EL (cell line): ENCODE measurements at regions not wholly inside any gene's neighbourhood (a gene's known extent, or its start where the extent isn't known, plus 50 kb on each side); places are given as distances from the start of the nearest gene placed in this dataset.

Source experiments
- DNase-seq: peaks from one replicate; pipeline ENCODE4 v3.0.0-alpha.2; 2016

DNA sequence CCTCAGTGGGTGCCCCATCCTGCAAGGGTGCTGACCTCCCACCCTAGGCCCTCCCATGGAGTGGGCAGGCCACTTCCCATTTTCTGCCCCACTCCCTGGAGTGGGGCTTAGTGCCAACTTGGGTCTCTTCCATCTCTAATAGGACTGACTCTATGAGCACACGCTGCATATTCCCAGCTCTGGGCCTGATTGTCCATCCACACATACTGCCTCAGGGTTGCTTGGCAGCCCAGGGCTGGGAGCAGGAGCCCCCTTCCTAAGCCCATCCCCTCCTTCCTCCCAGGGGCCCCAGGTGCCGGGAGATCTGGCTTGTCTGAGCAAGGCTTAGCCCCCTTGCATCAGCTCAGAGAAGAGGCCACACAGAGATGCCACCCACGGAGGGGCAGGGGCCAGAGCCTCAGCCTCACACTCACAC is 55.1 kb downstream of the PJA1 start:
- DNase-seq = no peak

GRCh38 chrX:69109706-69110105 is 55.5 kb downstream of the PJA1 start:
- peak; percentile 90 for DNase-seq

DNA sequence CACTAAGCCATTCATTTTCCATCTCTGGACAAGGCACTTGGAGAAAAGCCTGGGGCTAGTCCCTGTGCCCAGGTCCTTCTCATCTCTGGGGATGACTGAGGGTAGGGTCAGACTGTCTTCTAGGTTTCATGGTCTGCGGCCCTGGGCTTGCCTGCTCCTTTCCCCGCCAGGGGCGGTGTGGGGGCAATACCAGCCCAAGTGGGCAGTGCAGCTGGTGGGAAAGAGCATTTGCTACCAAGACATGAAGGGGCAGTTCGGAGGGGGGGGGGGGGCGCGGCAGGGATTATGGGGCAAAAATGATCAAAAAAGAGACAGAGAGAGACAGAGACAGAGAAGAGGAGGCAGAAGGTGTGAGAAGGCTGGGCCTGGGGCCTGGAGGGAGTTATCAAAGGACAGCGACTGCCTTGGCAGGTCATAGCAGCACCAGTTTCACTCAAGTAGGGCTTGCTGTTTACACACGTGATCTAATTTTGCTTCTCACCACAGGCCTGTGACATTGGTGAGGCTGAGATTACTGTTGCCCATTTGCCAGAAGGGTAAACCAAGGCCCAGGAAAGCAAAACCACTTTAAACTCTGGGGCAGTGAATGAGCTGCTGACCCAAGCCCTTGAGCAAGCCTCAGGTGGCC is 56.1 kb downstream of the PJA1 start:
- no peak for DNase-seq

DNA sequence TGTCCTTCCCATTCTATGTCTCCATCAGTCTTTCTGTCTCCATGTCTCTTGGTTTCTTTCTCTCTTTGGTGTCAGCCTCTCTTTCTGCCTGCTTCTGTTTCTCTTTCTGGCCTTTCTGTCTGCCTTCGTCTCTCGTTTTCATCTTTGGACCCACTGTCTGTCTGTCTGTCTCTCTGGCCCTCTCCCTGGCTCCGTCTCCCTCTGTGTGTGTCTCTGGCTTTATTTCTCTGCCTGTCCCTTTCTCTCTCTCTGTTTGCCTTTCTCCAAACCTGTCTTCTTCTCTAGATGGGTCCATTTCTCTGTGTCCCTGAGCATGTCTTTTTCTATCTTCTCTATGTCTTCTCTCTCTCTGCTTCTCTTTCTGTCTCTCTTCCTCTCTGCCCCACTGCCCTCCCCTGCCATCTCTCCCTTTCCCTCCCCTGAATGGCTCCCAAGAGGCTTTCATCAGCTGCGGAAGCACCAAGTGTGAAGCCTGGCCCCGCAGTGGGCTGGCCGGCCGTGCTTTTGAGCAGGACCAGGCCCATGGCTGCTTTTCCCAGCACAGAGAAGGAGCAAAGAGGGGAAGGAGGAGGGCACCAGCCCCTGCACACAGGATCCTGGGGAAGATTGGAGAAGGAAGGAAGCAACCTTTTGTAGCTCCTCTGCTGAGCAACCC is 57.4 kb downstream of the PJA1 start:
- DNase-seq = no peak

GRCh38 chrX:69107231-69107739 is 58.0 kb downstream of the PJA1 start:
- no peak for DNase-seq

DNA sequence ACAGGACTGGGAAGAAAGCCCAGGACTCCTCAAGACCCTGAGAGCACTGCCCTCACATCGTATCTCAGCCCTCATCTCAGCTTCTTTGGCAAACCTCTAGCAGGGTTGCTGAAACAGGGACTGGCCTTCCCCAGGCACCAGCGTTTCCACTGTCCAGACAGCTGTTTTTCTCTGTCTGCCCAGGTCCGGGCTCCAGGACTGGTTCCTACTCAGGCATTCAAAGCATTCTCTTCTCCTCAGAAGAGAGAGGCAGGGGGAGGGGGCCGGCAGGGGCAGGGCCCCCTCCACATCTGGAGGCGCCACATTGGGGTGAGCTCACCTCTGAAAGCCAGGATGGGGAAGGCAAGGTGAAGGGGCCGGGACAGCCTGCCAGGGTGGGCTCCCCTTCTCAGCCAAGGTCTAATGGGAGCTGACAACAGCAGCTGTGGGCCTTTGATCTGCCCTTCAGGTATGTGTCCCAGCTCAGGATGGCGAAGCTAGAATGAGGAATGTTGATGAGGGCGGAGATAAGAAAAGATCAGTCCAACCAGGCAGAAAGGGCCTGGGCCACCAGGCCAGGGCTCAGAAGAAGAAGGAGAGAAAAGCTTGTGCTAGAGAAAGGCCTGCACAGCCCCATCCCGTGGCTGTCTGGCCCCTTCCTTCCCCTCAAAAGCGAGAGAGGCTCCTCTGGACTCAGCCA is 60.4 kb downstream of the PJA1 start:
- no peak for DNase-seq

- DNase-seq = no peak
Measured at GRCh38 chrX:69103539-69103938, 61.7 kb downstream of the PJA1 start.

DNA sequence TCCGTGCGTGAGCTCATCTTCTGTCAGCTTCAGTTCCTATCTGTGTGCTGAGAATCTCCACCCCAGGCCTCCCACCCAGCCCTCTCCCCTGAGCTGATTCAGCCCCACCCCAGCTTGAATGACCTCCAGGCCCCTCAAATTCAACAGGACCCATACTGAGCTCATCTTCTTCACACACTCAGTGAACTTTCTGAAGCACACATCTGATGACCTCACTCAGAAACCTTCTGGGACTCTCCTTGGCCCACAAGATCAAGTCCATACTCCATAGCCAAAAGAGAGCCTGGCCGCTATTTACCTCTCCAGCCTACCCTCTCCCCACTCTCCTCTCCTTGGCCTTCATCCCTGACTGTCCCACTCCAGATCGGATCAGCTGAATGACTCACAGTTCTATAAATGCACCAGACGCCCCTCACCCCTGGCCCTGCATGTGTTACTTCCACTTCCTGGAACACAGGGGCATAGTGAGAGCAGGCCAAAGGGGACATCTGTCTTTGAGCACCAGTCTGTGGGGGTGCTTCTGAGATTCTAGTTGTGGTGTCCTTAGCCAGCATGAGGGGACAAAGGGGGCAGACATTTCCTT is 62.5 kb downstream of the PJA1 start:
- DNase-seq = no peak

- DNase-seq = no peak
Measured at GRCh38 chrX:69101683-69102251, 63.5 kb downstream of the PJA1 start.

DNA sequence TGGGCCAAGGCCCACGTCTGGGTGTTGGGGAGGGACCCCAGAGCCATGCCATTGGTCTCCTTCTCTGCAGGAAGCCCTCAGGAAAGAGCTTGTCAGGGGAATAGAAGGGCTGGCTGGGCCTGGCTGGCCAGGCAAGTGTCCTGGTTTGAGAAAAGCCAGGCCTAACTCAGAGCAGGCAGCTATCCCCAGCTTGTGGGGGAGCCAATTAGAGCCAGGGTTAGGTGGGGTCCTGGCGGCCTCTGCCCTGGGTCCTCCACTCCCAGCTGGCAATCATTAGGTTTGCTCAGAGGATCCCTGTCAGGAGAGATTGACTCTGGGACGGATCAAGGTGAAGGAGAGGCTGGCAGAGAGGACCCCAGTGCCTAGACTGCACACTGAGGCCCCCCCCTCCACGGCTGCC is 64.8 kb downstream of the PJA1 start:
- DNase-seq = no peak

GRCh38 chrX:69097451-69098236 is 67.6 kb downstream of the PJA1 start:
- DNase-seq = no peak

DNA sequence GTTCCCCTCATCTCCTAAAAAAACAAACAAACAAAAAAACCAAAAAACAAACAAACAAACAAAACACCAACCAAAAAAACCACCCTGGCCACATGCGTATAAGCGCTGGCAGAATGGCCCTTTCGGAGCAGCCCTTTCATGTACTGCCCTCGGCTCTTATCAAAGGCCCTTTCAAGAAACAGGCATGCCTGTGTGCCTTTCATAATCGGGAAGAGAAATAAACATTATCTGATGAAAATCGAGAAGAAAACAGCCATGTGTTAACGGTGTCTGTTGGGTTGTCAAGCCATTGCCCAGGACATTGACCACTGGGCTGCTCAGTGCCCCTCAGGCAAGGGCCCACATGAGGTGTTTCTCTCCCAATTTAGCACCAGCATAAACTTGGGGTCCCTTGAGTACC is 68.3 kb downstream of the PJA1 start:
- no peak for DNase-seq

DNA sequence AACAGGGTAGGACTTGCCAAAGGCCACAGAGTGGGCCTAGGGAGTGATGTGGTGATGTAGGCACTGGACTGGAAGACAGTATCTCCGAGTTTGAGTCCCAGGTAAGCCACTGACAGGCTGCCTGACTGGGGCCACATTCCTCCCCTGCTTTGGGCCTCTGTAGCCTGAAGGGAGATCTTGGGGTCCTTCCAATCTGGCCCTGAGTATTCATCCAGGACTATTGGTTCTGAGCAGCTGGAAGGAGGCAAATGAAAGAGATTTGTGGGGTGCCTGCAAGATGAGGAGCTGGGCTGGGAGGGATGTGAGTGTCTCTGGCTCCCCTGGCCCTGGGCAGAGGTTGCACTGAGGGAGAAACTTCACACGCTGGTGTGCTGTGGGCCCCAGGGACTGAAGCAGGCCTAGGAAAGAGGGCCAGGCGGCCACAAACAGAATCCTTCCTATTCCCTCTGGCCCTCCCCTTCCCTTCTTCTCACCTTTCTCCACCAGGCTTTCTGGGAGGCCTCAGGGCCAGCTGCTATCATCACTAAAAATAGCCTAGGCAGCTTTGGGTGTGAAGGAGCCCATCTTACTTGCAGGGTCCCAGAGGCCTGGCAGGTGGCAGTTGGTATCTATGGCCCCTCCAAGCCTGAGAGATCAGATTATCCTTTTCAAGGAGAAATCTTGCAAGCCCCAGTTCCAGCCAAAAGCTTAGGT is 70.1 kb downstream of the PJA1 start:
- DNase-seq = no peak

- DNase-seq = peak; percentile 45
Measured at GRCh38 chrX:69093960-69094871, 71.0 kb downstream of the PJA1 start.

DNA sequence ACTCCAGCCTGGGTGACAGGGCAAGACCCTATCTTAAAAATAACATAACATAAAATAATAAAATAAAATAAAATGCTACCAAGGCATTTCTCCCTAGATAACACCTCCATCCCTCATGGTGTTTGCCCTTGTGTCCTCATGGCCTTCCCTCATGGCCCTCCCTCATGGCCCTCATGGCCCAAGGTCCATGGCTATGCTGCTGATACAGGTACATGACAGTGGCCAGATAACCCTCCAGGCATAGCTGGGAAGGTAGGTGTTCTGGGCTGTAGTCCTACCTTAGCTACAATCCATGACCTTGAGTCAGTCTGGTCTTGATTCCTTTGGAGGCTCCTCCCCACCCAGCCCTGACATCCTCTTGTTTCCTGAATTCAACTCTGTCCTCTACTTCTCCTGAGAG is 75.2 kb downstream of the PJA1 start:
- DNase-seq = no peak

GRCh38 chrX:69089203-69089602 is 76.0 kb downstream of the PJA1 start:
- no peak for DNase-seq

DNA sequence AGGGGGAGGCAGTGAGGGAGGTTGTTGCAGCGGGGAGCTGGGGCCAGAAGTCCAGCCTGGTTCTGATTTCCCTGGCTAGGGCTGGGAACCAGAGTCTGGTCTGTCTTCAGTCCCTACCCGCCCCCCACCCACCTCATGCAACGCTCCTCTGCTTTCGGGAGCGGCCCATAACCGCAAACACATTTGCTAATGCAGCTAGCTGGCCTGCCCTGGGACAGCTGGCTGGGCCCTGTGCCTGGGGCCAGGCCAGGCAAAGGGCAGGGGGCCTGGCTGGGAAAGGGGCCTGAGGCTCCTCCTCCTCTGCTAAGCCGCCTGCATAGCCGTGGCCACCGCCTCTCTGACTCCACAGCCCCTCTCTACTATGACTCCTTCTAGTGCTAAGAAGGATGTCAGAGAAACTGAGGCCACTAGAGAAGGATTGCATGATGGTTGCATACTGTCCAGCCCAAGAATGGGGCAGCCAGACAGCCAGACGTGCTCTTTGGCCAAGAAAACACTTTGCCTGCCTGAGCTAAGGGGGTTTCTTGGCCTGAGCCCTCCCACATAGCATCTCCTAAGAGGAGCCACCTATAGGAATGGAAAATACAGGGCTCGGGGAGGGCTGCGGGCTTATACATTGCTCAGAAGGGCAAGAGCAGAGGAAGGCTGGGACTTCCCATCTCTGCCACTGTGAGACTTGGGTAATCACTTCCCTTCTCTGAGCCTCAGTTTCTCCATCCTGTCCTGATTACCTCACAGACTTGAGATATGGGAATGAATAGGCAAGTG is 76.9 kb downstream of the PJA1 start:
- DNase-seq = no peak

DNA sequence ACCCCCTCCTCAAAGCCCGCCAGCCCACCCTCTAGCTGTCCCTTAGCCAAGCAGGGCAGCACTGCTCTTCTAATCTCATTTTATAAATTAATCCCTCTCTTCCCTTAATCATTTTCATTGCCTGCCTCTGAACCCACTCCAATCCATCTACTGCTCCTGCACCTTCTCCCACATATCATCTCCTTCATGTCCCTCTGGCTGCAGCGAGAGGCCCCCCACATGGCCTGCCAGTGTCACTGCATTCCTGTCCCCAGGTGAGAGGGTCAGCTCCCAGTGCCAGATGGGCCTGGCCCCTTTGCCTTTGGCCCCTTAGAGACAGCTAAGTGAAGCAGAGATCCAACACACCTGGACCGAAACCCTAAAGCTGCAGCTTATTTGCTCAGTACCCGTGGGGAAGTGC is 79.4 kb downstream of the PJA1 start:
- DNase-seq = no peak

- DNase-seq = peak; percentile 23
Measured at GRCh38 chrX:69085151-69085550, 80.1 kb downstream of the PJA1 start.

- DNase-seq = no peak
Measured at GRCh38 chrX:69083801-69084200, 81.5 kb downstream of the PJA1 start.
